GM12878 (cell line): ENCODE measurements at regions not wholly inside any gene's neighbourhood (a gene's known extent, or its start where the extent isn't known, plus 50 kb on each side); places are given as distances from the start of the nearest gene placed in this dataset.

Source experiments
- ATAC-seq: fragments of 200-7000 bp; cut with Tn5 transposase; 3 replicates; pipeline ENCODE4 v1.9.1; 2020; ENCODE audit warnings: mild to moderate bottlenecking, moderate library complexity
- BruUV-seq: library from RNA; stranded (reverse); fragments of 400-500 nt; replicated peaks from 2 replicates; lab custom pipeline; 2021; lab: Mats Ljungman, UMichigan
- CTCF ChIA-PET: fragments of 300-600 bp; sonication (Branson Sonifier 250); formaldehyde crosslinking; extraction: SDS; loops from one replicate; lab custom pipeline; 2021; ENCODE audit warnings: inconsistent platforms; lab: Yijun Ruan, JAX
- POLR2A ChIA-PET: fragments of 350-600 bp; formaldehyde crosslinking; extraction: SDS; loops from one replicate; lab custom pipeline; 2021; ENCODE audit warnings: inconsistent platforms; lab: Charles Lee
- RAD21 ChIA-PET: fragments of 300-600 bp; sonication (Branson Sonifier 250); formaldehyde crosslinking; loops from one replicate; lab custom pipeline; 2023; ENCODE audit warnings: antibody characterized with exemption; ENCODE audit not compliant: unreplicated experiment; lab: Charles Lee
- SMC1A ChIA-PET: fragments of 300-600 bp; sonication (Branson Sonifier 250); formaldehyde crosslinking; loops from one replicate; lab custom pipeline; 2023; ENCODE audit not compliant: unreplicated experiment, uncharacterized antibody; lab: Charles Lee
- DNase-seq: peaks from one replicate; pipeline ENCODE4 v3.0.0-alpha.2; 2011; ENCODE audit warnings: low read depth, low spot score
- FAIRE-seq: peaks from 3 replicates; lab custom pipeline; 2011; peaks lifted over from hg19 to GRCh38; lab: Jason Lieb, UNC
- H2AFZ ChIP-seq: 2 replicates; pipeline ENCODE4 v1.6.0; 2011; ENCODE audit warnings: low read depth, low read length, control low read depth; ENCODE audit not compliant: control insufficient read depth
- H3K27ac ChIP-seq: 2 replicates; pipeline ENCODE4 v1.5.1; 2011; ENCODE audit warnings: control low read depth; ENCODE audit not compliant: control insufficient read depth, insufficient read depth
- H3K27me3 ChIP-seq, 2 experiments: replicated peaks in 1 of 2; 2 replicates each; pipeline versions ENCODE4 v1.6.0 to v1.6.1; 2011; ENCODE audit warnings: low read length in 1 of 2; ENCODE audit not compliant: control insufficient read depth in 2 of 2, insufficient read depth in 2 of 2
- H3K36me3 ChIP-seq, 2 experiments: 2 replicates each; pipeline ENCODE4 v1.5.1; 2011; ENCODE audit warnings: low read length in 1 of 2; ENCODE audit not compliant: control insufficient read depth in 2 of 2, insufficient read depth in 2 of 2
- H3K4me1 ChIP-seq: 2 replicates; pipeline ENCODE4 v1.6.1; 2011; ENCODE audit warnings: mild to moderate bottlenecking, low read length, moderate library complexity, mixed read lengths; ENCODE audit not compliant: control insufficient read depth, insufficient read depth
- H3K4me2 ChIP-seq: 2 replicates; pipeline ENCODE4 v1.6.0; 2011; ENCODE audit warnings: control low read depth; ENCODE audit not compliant: control insufficient read depth, insufficient read depth
- H3K4me3 ChIP-seq: fragments of 200-600 bp; sonication (generic); 2 replicates; pipeline ENCODE4 v1.5.1; 2016
- H3K79me2 ChIP-seq: 2 replicates; pipeline ENCODE4 v1.6.0; 2011; ENCODE audit warnings: low read length; ENCODE audit not compliant: control insufficient read depth, insufficient read depth
- H3K9ac ChIP-seq: 2 replicates; pipeline ENCODE4 v1.8.0; 2011; ENCODE audit warnings: low read length, control low read depth, mixed read lengths; ENCODE audit not compliant: control insufficient read depth, insufficient read depth
- H3K9me3 ChIP-seq: replicated peaks from 3 replicates; pipeline ENCODE4 v1.5.1; 2011; ENCODE audit warnings: mild to moderate bottlenecking, low read length; ENCODE audit not compliant: control insufficient read depth, insufficient read depth
- H4K20me1 ChIP-seq: 2 replicates; pipeline ENCODE4 v1.6.0; 2011; ENCODE audit not compliant: control insufficient read depth, insufficient read depth
- CHD4 ChIP-seq: fragments of 200-600 bp; sonication (generic); IDR thresholded peaks from 2 replicates; pipeline ENCODE4 v1.6.1; 2016; ENCODE audit warnings: mild to moderate bottlenecking
- DPF2 ChIP-seq: fragments of 450-650 bp; IDR thresholded peaks from 2 replicates; pipeline ENCODE4 v1.6.1; 2017; ENCODE audit warnings: mild to moderate bottlenecking
- HCFC1 ChIP-seq: fragments of 150-350 bp; IDR thresholded peaks from 2 replicates; pipeline ENCODE4 v1.6.1; 2014; ENCODE audit warnings: low read length
- IRF4 ChIP-seq: IDR thresholded peaks from 2 replicates; pipeline ENCODE4 v1.6.1; 2011; ENCODE audit warnings: low read depth, low read length
- POLR2A ChIP-seq: IDR thresholded peaks from 2 replicates; pipeline ENCODE4 v1.6.1; 2011; ENCODE audit warnings: low read depth, mild to moderate bottlenecking, low read length
- RFX5 ChIP-seq: IDR thresholded peaks from 2 replicates; pipeline ENCODE4 v1.6.1; 2011; ENCODE audit warnings: low read depth, low read length, improper control_type of control experiment
- SIN3A ChIP-seq: IDR thresholded peaks from 2 replicates; pipeline ENCODE4 v1.6.1; 2012; ENCODE audit warnings: low read depth, low read length, improper control_type of control experiment
- TBL1XR1 ChIP-seq: IDR thresholded peaks from 2 replicates; pipeline ENCODE4 v1.6.1; 2012; ENCODE audit warnings: low read depth, low read length, improper control_type of control experiment
- ZNF217 ChIP-seq: fragments of 450-650 bp; IDR thresholded peaks from 2 replicates; pipeline ENCODE4 v1.6.1; 2017; ENCODE audit warnings: antibody characterized with exemption, mild to moderate bottlenecking
- WGBS: methylation state at CpG from one replicate; pipeline ENCODE4 v1.1.6; 2016; ENCODE audit warnings: low lambda C conversion rate; ENCODE audit not compliant: insufficient replicate concordance, insufficient coverage; ENCODE audit errors: missing lambda C conversion rate; 5-methylcytosine and 5-hydroxymethylcytosine counted together
- in situ Hi-C: fragments of 300-500 bp; cut with MboI; formaldehyde crosslinking; loops from 9 replicates; pipeline ENCODE4 v1.14.3; 2018; ENCODE audit warnings: mixed read lengths
- intact Hi-C: fragments of 100-400 bp; cut with micrococcal nuclease; formaldehyde crosslinking; loops from one replicate; pipeline ENCODE4 v1.14.2; 2022; ENCODE audit not compliant: unreplicated experiment
- TF ChIP-seq, protein P1 (sequence below): fragments of 450-650 bp; IDR thresholded peaks from 2 replicates; pipeline ENCODE4 v1.6.1; 2017; ENCODE audit warnings: antibody characterized with exemption, mild to moderate bottlenecking, moderate library complexity

- H3K79me2 ChIP-seq = no peaks in the 10 kb centered on the region
- DNase-seq (no peak), ATAC-seq (no peak), FAIRE-seq (no peak)
- POLR2A ChIA-PET = no interaction called here
- H3K9ac ChIP-seq = no peak overlapping the region
- in situ Hi-C loops = no loop called here
- no peaks in the 10 kb centered on the region for H4K20me1 ChIP-seq
- SMC1A ChIA-PET = interaction anchor here (0.7 to 1.7 kb wide), 2 partner anchors 21 to 32 kb away, joined by 3 read pairs; no protein-coding TSS in a partner anchor
- no peak overlapping the region for H3K4me2 ChIP-seq
- H3K4me1 ChIP-seq = no peaks in the 10 kb centered on the region
- TF ChIP-seq ZNF217 = peak; percentile 67; the same call in 1 of the 2 replicates
- TF ChIP-seq CHD4 = peak; percentile 71; the same call in 1 of the 2 replicates
- peak; percentile 91 for TF ChIP-seq DPF2
- no peak for TF ChIP-seq RFX5
- no peaks in the 10 kb centered on the region for H3K9me3 ChIP-seq
- RAD21 ChIA-PET = interaction anchor here (0.6 to 1.6 kb wide), 2 partner anchors 27 to 61 kb away, joined by 3 to 4 read pairs; no protein-coding TSS in a partner anchor
- H2AFZ ChIP-seq = no peak overlapping the region
- no peak overlapping the region for H3K27ac ChIP-seq
- no peaks in the 10 kb centered on the region for H3K36me3 ChIP-seq
- H3K4me3 ChIP-seq = no peak overlapping the region
- intact Hi-C loops = no loop called here
- 93% methylated on average over 5 of the region's 5 CpGs for WGBS
- CTCF ChIA-PET = interaction anchor here (0.7 kb wide), 1 partner anchor 12 kb away, joined by 3 read pairs; no protein-coding TSS in a partner anchor
- H3K27me3 ChIP-seq = no peaks in the 10 kb centered on the region
- BruUV-seq = no TSS peak
These were observed 108.5 kb downstream of the PTPRS start for GRCh38 chr19:5231857-5232678.

DNA sequence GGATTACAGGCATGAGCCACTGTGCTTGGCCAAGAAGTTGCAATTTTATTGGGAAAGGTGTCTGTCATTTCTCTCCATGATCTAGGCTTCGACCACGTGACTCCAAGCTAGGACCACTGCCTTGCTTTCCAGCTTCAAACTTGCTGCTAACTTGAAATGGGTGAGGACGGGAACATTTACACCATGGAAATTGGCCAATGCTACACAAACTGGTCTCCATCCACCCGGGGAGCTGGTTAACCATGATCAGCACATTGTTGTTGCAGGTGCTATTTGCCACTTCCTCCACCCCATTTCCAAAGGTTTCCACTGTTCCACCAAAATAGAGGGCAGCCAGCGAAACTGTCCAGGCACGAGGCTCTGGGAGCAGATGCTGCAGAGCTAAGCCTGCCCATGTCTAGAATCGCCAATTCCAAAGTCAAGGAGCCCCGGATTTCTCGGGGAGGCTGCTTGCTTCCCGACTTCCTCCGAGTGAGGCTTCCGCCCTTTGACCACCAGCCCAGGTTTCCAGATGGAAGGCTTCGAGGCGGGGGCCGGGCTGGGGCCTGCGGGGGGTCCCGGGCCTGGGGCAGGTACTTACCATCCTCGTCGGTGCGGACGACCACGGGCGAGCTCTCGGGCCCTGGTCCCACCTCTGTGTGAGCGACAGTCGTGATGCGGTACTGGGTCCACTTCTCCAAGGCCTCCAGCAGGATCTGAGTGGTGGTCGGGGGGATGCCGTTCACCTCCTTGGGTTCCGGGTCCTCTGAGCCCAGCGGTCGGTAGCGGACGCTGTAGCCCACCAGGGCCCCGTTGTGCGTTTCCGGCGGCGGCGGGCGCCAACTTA, 109.7 kb downstream of the PTPRS start:
- Histone ChIP-seq H3K4me3 (no peak overlapping the region), H3K9ac (no peak overlapping the region), H4K20me1 (no peaks in the 10 kb centered on the region), H3K4me2 (no peak overlapping the region), H3K79me2 (no peaks in the 10 kb centered on the region), H3K4me1 (no peaks in the 10 kb centered on the region), H3K27me3 (no peaks in the 10 kb centered on the region), H3K9me3 (no peaks in the 10 kb centered on the region), H3K36me3 (no peaks in the 10 kb centered on the region), H2AFZ (no peak overlapping the region), H3K27ac (no peak overlapping the region)
- ChIA-PET POLR2A (no interaction called here), SMC1A (interaction anchor here (1.7 kb wide), 1 partner anchor 22 kb away, joined by 3 read pairs; no protein-coding TSS in a partner anchor), CTCF (no interaction called here), RAD21 (no interaction called here)
- 63% methylated on average over 26 of the region's 41 CpGs for WGBS
- intact Hi-C loops (no loop called here), in situ Hi-C loops (no loop called here)
- no peak for ATAC-seq
- no peak for FAIRE-seq
- DNase-seq = no peak
- BruUV-seq = no TSS peak
- TF ChIP-seq TBL1XR1 (no peak), HCFC1 (no peak), IRF4 (no peak), POLR2A (no peak), SIN3A (no peak)
- TF ChIP-seq, protein P1, sequence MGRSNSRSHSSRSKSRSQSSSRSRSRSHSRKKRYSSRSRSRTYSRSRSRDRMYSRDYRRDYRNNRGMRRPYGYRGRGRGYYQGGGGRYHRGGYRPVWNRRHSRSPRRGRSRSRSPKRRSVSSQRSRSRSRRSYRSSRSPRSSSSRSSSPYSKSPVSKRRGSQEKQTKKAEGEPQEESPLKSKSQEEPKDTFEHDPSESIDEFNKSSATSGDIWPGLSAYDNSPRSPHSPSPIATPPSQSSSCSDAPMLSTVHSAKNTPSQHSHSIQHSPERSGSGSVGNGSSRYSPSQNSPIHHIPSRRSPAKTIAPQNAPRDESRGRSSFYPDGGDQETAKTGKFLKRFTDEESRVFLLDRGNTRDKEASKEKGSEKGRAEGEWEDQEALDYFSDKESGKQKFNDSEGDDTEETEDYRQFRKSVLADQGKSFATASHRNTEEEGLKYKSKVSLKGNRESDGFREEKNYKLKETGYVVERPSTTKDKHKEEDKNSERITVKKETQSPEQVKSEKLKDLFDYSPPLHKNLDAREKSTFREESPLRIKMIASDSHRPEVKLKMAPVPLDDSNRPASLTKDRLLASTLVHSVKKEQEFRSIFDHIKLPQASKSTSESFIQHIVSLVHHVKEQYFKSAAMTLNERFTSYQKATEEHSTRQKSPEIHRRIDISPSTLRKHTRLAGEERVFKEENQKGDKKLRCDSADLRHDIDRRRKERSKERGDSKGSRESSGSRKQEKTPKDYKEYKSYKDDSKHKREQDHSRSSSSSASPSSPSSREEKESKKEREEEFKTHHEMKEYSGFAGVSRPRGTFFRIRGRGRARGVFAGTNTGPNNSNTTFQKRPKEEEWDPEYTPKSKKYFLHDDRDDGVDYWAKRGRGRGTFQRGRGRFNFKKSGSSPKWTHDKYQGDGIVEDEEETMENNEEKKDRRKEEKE = no peak
